Fibroblast of lung (primary cell): ENCODE measurements at regions not wholly inside any gene's neighbourhood (a gene's known extent, or its start where the extent isn't known, plus 50 kb on each side); places are given as distances from the start of the nearest gene placed in this dataset.

Experiments
- DNase-seq, 2 donors: peaks; one replicate each; pipeline versions ENCODE4 v3.0.0 to v3.0.0-alpha.2; 2010; ENCODE audit warnings: low read depth in 2 of 2
- H2AFZ ChIP-seq: 2 replicates; pipeline ENCODE4 v1.5.1; 2012; ENCODE audit warnings: low read length, control low read depth, inconsistent platforms
- H3K27ac ChIP-seq: 2 replicates; pipeline ENCODE4 v1.5.1; 2011; ENCODE audit warnings: low read length, control low read depth; ENCODE audit not compliant: insufficient read depth
- H3K27me3 ChIP-seq: 2 replicates; pipeline ENCODE4 v1.5.1; 2011; ENCODE audit warnings: mild to moderate bottlenecking, low read length; ENCODE audit not compliant: control insufficient read depth, insufficient read depth
- H3K36me3 ChIP-seq: 2 replicates; pipeline ENCODE4 v1.5.1; 2011; ENCODE audit warnings: low read length; ENCODE audit not compliant: control insufficient read depth, insufficient read depth
- H3K4me1 ChIP-seq: 2 replicates; pipeline ENCODE4 v1.5.1; 2011; ENCODE audit warnings: low read length; ENCODE audit not compliant: control insufficient read depth, insufficient read depth; ENCODE audit errors: extremely low read depth
- H3K4me2 ChIP-seq: 2 replicates; pipeline ENCODE4 v1.5.1; 2011; ENCODE audit warnings: low read length, control low read depth; ENCODE audit not compliant: insufficient read depth; ENCODE audit errors: extremely low read depth
- H3K4me3 ChIP-seq, 4 experiments: fragments of 200-600 bp in 1 of 4; sonication (generic) in 1 of 4; replicated peaks in 1 of 4; 2 replicates each; pipeline ENCODE4 v1.5.1; 2011 to 2016; ENCODE audit warnings: low read length in 4 of 4, low read depth in 3 of 4, mild to moderate bottlenecking in 3 of 4, control low read depth in 2 of 4, inconsistent platforms in 1 of 4, mixed read lengths in 1 of 4; ENCODE audit not compliant: insufficient read depth in 1 of 4; ENCODE audit errors: control extremely low read depth in 1 of 4
- H3K79me2 ChIP-seq: 2 replicates; pipeline ENCODE4 v1.5.1; 2012; ENCODE audit warnings: mild to moderate bottlenecking, low read length, inconsistent platforms; ENCODE audit not compliant: control insufficient read depth, insufficient read depth
- H3K9ac ChIP-seq: 2 replicates; pipeline ENCODE4 v1.5.1; 2011; ENCODE audit warnings: mild to moderate bottlenecking, low read length, control low read depth; ENCODE audit not compliant: insufficient read depth
- H3K9me3 ChIP-seq: 2 replicates; pipeline ENCODE4 v1.5.1; 2012; ENCODE audit warnings: low read depth, low read length; ENCODE audit not compliant: control insufficient read depth, insufficient read depth
- H4K20me1 ChIP-seq: 2 replicates; pipeline ENCODE4 v1.5.1; 2011; ENCODE audit warnings: low read length; ENCODE audit not compliant: control insufficient read depth, insufficient read depth; ENCODE audit errors: extremely low read depth
- EZH2 ChIP-seq: IDR thresholded peaks from 2 replicates; pipeline ENCODE4 v1.5.1; 2012; ENCODE audit warnings: low read length, control low read depth, mild to moderate bottlenecking; ENCODE audit errors: missing control alignments
- TF ChIP-seq, protein P1 (sequence below), 2 donors: IDR thresholded peaks in 1 of 2; conservative IDR thresholded peaks in 1 of 2; 1 replicate in 1 of 2; 2 replicates in 1 of 2; pipeline ENCODE4 v1.5.1; 2011 to 2012; ENCODE audit warnings: low read length in 2 of 2, control low read depth in 1 of 2, inconsistent platforms in 1 of 2, low read depth in 1 of 2, mild to moderate bottlenecking in 1 of 2

DNA sequence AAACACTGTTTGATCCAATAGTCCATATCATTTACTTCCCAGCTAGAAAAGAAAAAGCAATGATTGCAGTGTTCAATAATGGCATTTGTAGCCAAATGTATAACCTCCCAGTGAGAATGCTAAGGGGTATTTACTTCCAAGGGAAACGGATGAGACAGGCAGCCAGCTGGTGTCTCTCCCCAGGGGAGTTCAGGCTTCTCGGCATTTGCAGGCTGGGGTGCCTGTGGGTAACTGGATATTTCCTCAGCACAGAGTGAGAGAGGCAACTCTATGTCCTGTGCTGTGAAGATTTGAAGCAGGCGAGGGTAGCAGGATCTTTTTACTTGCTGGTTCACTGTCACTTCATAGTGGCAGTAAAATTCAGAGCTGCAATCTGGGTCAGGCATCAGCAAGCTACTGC lies 1455.6 kb upstream of the TMEM132C start:
- H3K27ac ChIP-seq: no peak overlapping the region
- H3K27me3 ChIP-seq: no peaks in the 10 kb centered on the region
- DNase-seq: no peak
- no peaks in the 10 kb centered on the region for H3K36me3 ChIP-seq
- H3K4me2 ChIP-seq: no peak overlapping the region
- no peaks in the 10 kb centered on the region for H3K79me2 ChIP-seq
- TF ChIP-seq EZH2: no peak
- TF ChIP-seq, protein P1, sequence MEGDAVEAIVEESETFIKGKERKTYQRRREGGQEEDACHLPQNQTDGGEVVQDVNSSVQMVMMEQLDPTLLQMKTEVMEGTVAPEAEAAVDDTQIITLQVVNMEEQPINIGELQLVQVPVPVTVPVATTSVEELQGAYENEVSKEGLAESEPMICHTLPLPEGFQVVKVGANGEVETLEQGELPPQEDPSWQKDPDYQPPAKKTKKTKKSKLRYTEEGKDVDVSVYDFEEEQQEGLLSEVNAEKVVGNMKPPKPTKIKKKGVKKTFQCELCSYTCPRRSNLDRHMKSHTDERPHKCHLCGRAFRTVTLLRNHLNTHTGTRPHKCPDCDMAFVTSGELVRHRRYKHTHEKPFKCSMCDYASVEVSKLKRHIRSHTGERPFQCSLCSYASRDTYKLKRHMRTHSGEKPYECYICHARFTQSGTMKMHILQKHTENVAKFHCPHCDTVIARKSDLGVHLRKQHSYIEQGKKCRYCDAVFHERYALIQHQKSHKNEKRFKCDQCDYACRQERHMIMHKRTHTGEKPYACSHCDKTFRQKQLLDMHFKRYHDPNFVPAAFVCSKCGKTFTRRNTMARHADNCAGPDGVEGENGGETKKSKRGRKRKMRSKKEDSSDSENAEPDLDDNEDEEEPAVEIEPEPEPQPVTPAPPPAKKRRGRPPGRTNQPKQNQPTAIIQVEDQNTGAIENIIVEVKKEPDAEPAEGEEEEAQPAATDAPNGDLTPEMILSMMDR (conservative IDR thresholded peaks at IDR 0.05 in 1 of 2, IDR thresholded peaks at IDR 0.05 in 1 of 2; ENCODE audit: low read depth in 1 of 2, low read length in 2 of 2): no peak
- H4K20me1 ChIP-seq: no peaks in the 10 kb centered on the region
- no peak overlapping the region for H3K4me3 ChIP-seq
- no peaks in the 10 kb centered on the region for H3K4me1 ChIP-seq
- H3K9ac ChIP-seq: no peak overlapping the region
- no peak overlapping the region for H2AFZ ChIP-seq
- no peaks in the 10 kb centered on the region for H3K9me3 ChIP-seq

DNA sequence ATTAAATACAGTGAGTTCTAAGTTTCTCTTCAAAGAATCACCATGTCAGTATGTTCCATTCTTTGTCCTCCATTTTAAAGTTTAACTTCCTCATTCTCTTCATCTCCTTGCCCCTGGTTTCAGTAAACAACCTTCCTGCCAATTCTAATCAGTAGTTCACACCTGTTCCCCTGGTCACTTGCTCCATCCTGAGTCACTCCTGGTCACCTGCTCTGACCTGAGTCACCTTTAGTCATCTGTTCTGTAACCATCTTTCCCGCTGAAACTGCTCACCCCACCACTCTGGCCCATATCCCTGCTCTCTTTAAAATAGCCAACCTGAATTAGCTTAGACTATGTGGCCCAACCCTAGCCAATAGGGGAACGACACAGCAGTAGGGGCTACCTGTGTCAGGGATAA lies 1447.4 kb upstream of the TMEM132C start:
- Histone ChIP-seq H3K36me3 (no peaks in the 10 kb centered on the region), H3K79me2 (no peaks in the 10 kb centered on the region), H3K4me2 (no peak overlapping the region), H3K9me3 (no peaks in the 10 kb centered on the region), H3K4me1 (no peaks in the 10 kb centered on the region), H3K9ac (no peak overlapping the region), H4K20me1 (no peaks in the 10 kb centered on the region), H3K27me3 (no peaks in the 10 kb centered on the region), H3K4me3 (no peak overlapping the region), H2AFZ (no peak overlapping the region), H3K27ac (no peak overlapping the region)
- TF ChIP-seq, protein P1 (conservative IDR thresholded peaks at IDR 0.05 in 1 of 2, IDR thresholded peaks at IDR 0.05 in 1 of 2; ENCODE audit: low read depth in 1 of 2, low read length in 2 of 2): no peak
- no peak for TF ChIP-seq EZH2
- no peak for DNase-seq

DNA sequence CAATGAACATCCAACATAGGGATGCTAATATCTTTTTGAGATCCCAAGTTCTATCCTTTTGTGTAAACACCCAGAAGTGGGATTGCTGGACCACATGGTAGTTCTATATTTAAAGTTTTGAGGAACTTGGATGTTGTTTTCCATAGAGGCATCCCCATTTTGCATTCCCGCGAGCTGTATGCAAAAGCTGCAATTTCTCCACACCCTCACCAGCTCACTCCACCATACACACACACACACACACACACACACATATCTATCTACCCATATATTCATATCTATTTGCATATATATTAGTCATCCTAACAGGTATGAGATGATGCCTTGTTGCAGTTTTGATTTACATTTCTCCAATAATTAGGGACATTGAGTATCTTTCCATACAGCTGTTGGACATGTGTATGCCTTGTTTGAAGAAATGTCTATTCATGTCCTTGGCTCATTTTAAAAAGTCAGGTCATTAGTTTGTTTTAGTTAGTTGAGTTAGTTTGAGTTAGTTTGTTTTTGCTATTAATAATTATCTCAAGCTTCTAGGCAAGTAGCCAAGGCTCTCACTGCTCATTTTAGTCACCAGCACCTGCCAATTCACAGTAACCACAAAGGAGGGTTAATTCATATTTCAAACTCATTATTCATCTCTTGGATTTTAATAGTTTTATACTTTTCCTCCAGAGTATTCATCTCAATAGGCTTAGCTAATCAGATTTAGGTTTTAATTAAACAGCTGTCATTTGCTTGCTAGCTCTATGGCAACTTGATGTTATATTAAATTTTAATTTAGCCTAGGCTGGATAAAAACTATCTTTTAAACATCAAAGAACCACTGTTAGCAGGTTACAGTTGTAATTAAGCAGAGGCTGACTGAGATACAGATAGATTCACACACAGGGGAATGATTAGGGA lies 1435.9 kb upstream of the TMEM132C start:
- Histone ChIP-seq H3K36me3 (no peaks in the 10 kb centered on the region), H3K4me2 (no peak overlapping the region), H3K27me3 (no peaks in the 10 kb centered on the region), H3K27ac (no peak overlapping the region), H2AFZ (no peak overlapping the region), H3K4me3 (no peak overlapping the region), H3K9ac (no peak overlapping the region), H3K4me1 (no peaks in the 10 kb centered on the region), H4K20me1 (no peaks in the 10 kb centered on the region), H3K79me2 (no peaks in the 10 kb centered on the region), H3K9me3 (no peaks in the 10 kb centered on the region)
- no peak for DNase-seq
- TF ChIP-seq EZH2: no peak
- TF ChIP-seq, protein P1 (conservative IDR thresholded peaks at IDR 0.05 in 1 of 2, IDR thresholded peaks at IDR 0.05 in 1 of 2; ENCODE audit: low read depth in 1 of 2, low read length in 2 of 2): no peak
